Uterus (tissue), 3 donors: ENCODE measurements at regions not wholly inside any gene's neighbourhood (a gene's known extent, or its start where the extent isn't known, plus 50 kb on each side); places are given as distances from the start of the nearest gene placed in this dataset.

ENCODE experiments used
- DNase-seq, 2 donors: peaks; one replicate each; pipeline ENCODE4 v3.0.0-alpha.2; 2019 to 2020
- H3K27ac ChIP-seq, 2 donors: fragments of 200-600 bp; sonication (generic); 1 replicate in 1 of 2; 2 replicates in 1 of 2; pipeline ENCODE4 v1.5.1; 2016 to 2018
- H3K27me3 ChIP-seq, 2 donors: fragments of 200-600 bp; sonication (generic); one replicate each; pipeline ENCODE4 v1.5.1; 2018 to 2019; ENCODE audit warnings: control low read depth in 1 of 2
- H3K36me3 ChIP-seq, 2 donors: fragments of 200-600 bp; sonication (generic); one replicate each; pipeline ENCODE4 v1.5.1; 2019; ENCODE audit warnings: control low read depth in 1 of 2
- H3K4me1 ChIP-seq, 2 donors: fragments of 200-600 bp; sonication (generic); one replicate each; pipeline ENCODE4 v1.5.1; 2018 to 2019; ENCODE audit warnings: control low read depth in 1 of 2
- H3K4me3 ChIP-seq, 2 donors: fragments of 200-600 bp; sonication (generic); 1 replicate in 1 of 2; 2 replicates in 1 of 2; pipeline ENCODE4 v1.5.1; 2018 to 2019; ENCODE audit warnings: mild to moderate bottlenecking in 1 of 2
- H3K9me3 ChIP-seq, 2 donors: fragments of 200-600 bp; sonication (generic); one replicate each; pipeline ENCODE4 v1.5.1; 2019; ENCODE audit warnings: control low read depth in 1 of 2
- POLR2A ChIP-seq, 2 donors: fragments of 450-650 bp; IDR thresholded peaks; one replicate each; pipeline ENCODE4 v1.6.1; 2016; ENCODE audit warnings: antibody characterized with exemption in 2 of 2, mild to moderate bottlenecking in 1 of 2, moderate library complexity in 1 of 2
- intact Hi-C: fragments of 100-400 bp; cut with DNase I; formaldehyde crosslinking; loops from one replicate; pipeline ENCODE4 v1.15.1; 2023; ENCODE audit warnings: low total_unique reads
- TF ChIP-seq, protein P1 (sequence below), 4 experiments: fragments of 200-600 bp in 2 of 4; fragments of 450-650 bp in 2 of 4; sonication (generic) in 2 of 4; IDR thresholded peaks; one replicate each; pipeline ENCODE4 v1.5.1; 2016 to 2019; ENCODE audit warnings: antibody characterized with exemption in 4 of 4, mild to moderate bottlenecking in 2 of 4, moderate library complexity in 1 of 4
- donor health status: DM: yes; HTN: yes; CAD: no.

DNA sequence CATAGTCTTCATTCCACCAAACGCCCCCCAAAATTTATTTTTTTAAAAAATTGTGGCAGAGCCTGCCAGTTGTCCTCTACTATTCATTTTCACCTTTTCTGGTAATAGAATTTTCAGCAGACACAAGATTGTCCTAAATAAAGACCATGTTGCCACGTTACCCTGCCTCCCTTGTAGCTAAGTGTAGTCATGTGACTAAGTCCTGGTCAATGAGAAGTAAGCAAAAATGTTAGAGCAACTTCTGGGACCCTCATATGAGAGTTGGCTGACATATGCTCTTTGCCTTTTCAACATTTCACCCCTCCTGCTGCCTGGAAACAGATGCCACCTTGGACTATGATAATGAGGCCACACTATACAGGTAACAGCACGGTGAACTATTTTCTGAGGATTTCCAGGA is 203.1 kb downstream of the PIK3R1 start:
- DNase-seq: no peak
- intact Hi-C loops: no loop called here
- no peaks in the 10 kb centered on the region for H3K36me3 ChIP-seq
- TF ChIP-seq, protein P1, sequence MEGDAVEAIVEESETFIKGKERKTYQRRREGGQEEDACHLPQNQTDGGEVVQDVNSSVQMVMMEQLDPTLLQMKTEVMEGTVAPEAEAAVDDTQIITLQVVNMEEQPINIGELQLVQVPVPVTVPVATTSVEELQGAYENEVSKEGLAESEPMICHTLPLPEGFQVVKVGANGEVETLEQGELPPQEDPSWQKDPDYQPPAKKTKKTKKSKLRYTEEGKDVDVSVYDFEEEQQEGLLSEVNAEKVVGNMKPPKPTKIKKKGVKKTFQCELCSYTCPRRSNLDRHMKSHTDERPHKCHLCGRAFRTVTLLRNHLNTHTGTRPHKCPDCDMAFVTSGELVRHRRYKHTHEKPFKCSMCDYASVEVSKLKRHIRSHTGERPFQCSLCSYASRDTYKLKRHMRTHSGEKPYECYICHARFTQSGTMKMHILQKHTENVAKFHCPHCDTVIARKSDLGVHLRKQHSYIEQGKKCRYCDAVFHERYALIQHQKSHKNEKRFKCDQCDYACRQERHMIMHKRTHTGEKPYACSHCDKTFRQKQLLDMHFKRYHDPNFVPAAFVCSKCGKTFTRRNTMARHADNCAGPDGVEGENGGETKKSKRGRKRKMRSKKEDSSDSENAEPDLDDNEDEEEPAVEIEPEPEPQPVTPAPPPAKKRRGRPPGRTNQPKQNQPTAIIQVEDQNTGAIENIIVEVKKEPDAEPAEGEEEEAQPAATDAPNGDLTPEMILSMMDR (IDR thresholded peaks at IDR 0.05): no peak
- TF ChIP-seq POLR2A (IDR thresholded peaks at IDR 0.05): no peak
- H3K9me3 ChIP-seq: no peaks in the 10 kb centered on the region
- H3K27ac ChIP-seq: peak overlapping the region; percentile 58 to 71
- peaks cover 0 to 7% of the 10 kb centered on the region in 2 donors for H3K4me1 ChIP-seq
- no peaks in the 10 kb centered on the region for H3K27me3 ChIP-seq
- no peak overlapping the region for H3K4me3 ChIP-seq

DNA sequence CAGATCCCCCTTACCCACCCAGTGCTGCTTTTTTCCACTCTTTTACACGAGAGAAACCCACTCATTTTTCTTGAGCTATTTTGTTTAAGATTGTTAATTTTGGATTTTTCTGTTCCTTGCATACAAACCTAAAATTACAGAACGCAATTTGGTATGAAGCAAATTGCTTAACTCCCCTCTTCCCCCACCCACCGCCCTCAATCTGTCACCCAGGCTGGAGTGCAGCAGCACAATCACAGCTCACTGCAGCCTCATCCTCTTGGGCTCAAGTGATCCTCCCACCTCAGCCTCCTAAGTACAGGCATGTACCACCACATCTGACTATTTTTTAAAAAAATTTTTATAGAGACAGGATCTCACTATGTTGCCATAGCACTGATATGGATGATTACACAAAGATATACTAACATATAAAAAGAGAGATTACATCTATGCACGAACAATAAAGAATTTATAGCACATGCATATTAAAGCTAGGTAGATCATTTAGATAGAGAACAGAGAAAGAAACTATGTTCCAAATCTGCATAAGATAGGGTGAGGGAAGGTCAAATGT is 203.6 kb downstream of the PIK3R1 start:
- no peak for DNase-seq
- Histone ChIP-seq H3K9me3 (no peaks in the 10 kb centered on the region), H3K36me3 (no peaks in the 10 kb centered on the region), H3K4me3 (no peak overlapping the region), H3K27ac (peak overlapping the region; percentile 58 to 71), H3K4me1 (peaks cover 0 to 7% of the 10 kb centered on the region in 2 donors), H3K27me3 (no peaks in the 10 kb centered on the region)
- TF ChIP-seq, protein P1 (IDR thresholded peaks at IDR 0.05): no peak
- TF ChIP-seq POLR2A (IDR thresholded peaks at IDR 0.05): no peak
- intact Hi-C loops: no loop called here

DNA sequence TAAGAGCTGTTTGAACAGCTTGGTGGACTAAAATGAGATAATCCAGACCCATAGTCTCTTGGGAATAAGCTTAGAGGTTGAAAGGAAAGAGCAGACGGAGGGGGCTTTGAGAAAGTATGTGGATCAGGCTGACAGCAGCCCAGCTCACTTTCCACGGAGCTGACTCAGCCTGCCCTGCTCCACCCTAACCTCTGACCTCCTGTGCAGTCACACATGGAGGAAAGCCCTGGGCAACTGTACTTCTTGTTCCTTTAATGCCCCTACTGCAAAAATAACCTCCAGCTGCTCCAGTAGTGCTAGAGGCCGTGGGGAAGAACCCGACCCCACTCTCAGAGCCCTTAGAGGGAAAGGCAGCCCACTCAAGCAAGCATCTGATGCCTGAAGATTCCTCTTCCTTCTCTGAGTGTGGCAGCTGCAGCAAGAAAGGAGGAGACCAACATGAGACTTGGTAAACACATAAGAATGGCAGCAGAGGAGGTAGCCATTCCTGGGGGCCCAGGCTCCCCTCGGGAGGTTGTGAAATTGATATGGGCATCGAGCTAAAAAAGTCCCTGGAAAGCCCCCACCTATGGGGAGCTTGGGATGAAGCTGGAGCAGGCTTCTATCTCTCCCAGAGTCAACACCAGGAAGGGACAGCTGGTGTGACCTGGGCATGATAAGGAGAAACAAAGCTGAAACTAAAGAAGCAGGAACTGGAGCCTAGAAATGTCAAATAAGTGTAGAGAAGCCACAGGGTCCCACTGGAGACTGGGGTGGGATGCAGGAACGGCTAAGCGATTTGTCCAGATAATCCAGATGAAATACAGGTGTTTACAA is 204.3 kb downstream of the PIK3R1 start:
- DNase-seq: peak; percentile 36 to 40
- H3K4me1 ChIP-seq: peaks cover 0 to 7% of the 10 kb centered on the region in 2 donors
- H3K36me3 ChIP-seq: no peaks in the 10 kb centered on the region
- TF ChIP-seq POLR2A (IDR thresholded peaks at IDR 0.05): no peak
- TF ChIP-seq, protein P1 (IDR thresholded peaks at IDR 0.05): no peak
- no peak overlapping the region for H3K4me3 ChIP-seq
- H3K27me3 ChIP-seq: no peaks in the 10 kb centered on the region
- no peaks in the 10 kb centered on the region for H3K9me3 ChIP-seq
- intact Hi-C loops: no loop called here
- H3K27ac ChIP-seq: peak overlapping the region; percentile 58 to 71

DNA sequence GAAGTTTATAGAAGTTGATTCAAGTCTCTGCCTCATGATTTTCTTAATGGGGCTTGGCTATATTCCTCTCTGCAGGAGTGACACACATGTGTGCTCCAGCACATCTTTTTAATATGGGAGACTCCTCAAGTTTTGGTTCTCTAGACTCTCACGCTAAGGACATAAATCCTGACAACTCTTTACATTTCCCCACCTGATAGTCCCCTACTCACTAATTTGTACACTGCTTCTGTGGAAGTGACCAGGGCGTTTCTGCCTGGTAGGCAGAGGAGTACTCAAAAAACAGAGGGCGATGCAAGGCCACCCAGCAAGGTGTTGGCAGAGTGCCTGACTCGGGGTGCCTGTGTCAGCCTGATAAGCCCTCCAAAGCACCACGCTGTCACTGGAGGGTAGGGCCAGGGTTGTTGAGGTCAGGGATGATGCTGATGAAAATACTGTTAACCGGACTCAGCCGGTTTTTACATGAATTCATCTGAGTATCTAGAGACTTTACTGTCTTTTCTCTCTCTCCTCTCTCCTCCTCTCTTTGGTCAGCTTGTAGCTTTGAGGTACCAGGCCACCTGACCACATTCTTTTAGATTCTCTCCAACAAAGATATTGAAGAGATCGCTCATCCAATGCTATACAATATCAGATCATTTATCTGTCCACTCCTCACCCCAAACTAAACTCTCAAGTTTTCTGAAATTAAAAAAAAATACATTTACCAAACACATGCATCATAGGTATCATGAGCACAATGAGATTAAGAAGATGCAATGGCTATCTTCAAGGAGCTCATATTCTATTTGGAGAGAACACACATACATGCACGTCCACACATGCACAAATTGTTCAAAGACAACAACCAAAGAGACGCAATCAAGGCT is 205.2 kb downstream of the PIK3R1 start:
- no peaks in the 10 kb centered on the region for H3K27me3 ChIP-seq

More for the DNA sequence above, 205.2 kb downstream of the PIK3R1 start:
- DNase-seq: peak in 1 of 2 donors; percentile 41
- intact Hi-C loops: no loop called here
- TF ChIP-seq, protein P1 (IDR thresholded peaks at IDR 0.05): no peak
- TF ChIP-seq POLR2A (IDR thresholded peaks at IDR 0.05): no peak
- Histone ChIP-seq H3K9me3 (no peaks in the 10 kb centered on the region), H3K4me1 (peaks cover 0 to 7% of the 10 kb centered on the region in 2 donors), H3K4me3 (no peak overlapping the region), H3K36me3 (no peaks in the 10 kb centered on the region), H3K27ac (peak overlapping the region; percentile 58 to 71)
